Liver (tissue), 8 donors: ENCODE measurements at regions not wholly inside any gene's neighbourhood (a gene's known extent, or its start where the extent isn't known, plus 50 kb on each side); places are given as distances from the start of the nearest gene placed in this dataset.

ENCODE experiments used
- DNase-seq: peaks from one replicate; pipeline ENCODE4 v3.0.0-alpha.2; 2017; ENCODE audit warnings: low spot score
- H3K27ac ChIP-seq, 2 donors: one replicate each; pipeline ENCODE4 v1.7.0; 2013; ENCODE audit warnings: inconsistent platforms in 2 of 2, low read length in 2 of 2, control low read depth in 1 of 2, low read depth in 1 of 2, mild to moderate bottlenecking in 1 of 2
- H3K27me3 ChIP-seq, 4 donors: one replicate each; pipeline versions ENCODE4 v1.6.1 to v1.7.0; 2013; ENCODE audit warnings: low read length in 3 of 4, inconsistent platforms in 1 of 4, mild to moderate bottlenecking in 1 of 4, moderate library complexity in 1 of 4; ENCODE audit not compliant: control insufficient read depth in 4 of 4, insufficient read depth in 4 of 4
- H3K36me3 ChIP-seq, 4 donors: one replicate each; pipeline versions ENCODE4 v1.6.1 to v1.7.0; 2013; ENCODE audit warnings: low read length in 3 of 4, mild to moderate bottlenecking in 3 of 4, low read depth in 1 of 4, moderate library complexity in 1 of 4; ENCODE audit not compliant: control insufficient read depth in 4 of 4, insufficient read depth in 3 of 4
- H3K4me1 ChIP-seq, 4 donors: one replicate each; pipeline versions ENCODE4 v1.6.1 to v1.7.0; 2013; ENCODE audit warnings: low read length in 3 of 4, mild to moderate bottlenecking in 3 of 4, moderate library complexity in 1 of 4; ENCODE audit not compliant: control insufficient read depth in 4 of 4, insufficient read depth in 4 of 4
- H3K4me3 ChIP-seq, 3 donors: one replicate each; pipeline versions ENCODE4 v1.6.1 to v1.7.0; 2013; ENCODE audit warnings: low read length in 3 of 3, control low read depth in 1 of 3, low read depth in 1 of 3, mild to moderate bottlenecking in 1 of 3
- H3K9ac ChIP-seq, 2 donors: one replicate each; pipeline ENCODE4 v1.7.0; 2013; ENCODE audit warnings: low read length in 2 of 2, mild to moderate bottlenecking in 2 of 2, moderate library complexity in 2 of 2, control low read depth in 1 of 2, low read depth in 1 of 2
- H3K9me3 ChIP-seq, 4 donors: one replicate each; pipeline versions ENCODE4 v1.6.1 to v1.7.0; 2013; ENCODE audit warnings: low read length in 3 of 4; ENCODE audit not compliant: control insufficient read depth in 4 of 4
- EGR1 ChIP-seq, 2 donors: IDR thresholded peaks; 2 replicates each; pipeline ENCODE4 v1.6.1; 2016 to 2018; ENCODE audit warnings: antibody characterized with exemption in 2 of 2, low read depth in 2 of 2
- FOXA1 ChIP-seq: IDR thresholded peaks from 2 replicates; pipeline ENCODE4 v1.6.1; 2016; ENCODE audit warnings: antibody characterized with exemption
- GABPA ChIP-seq, 2 donors: IDR thresholded peaks in 1 of 2; conservative IDR thresholded peaks in 1 of 2; 2 replicates each; pipeline ENCODE4 v1.6.1; 2016; ENCODE audit warnings: antibody characterized with exemption in 2 of 2, mild to moderate bottlenecking in 1 of 2, moderate library complexity in 1 of 2
- HNF4A ChIP-seq, 2 donors: conservative IDR thresholded peaks; 2 replicates each; pipeline ENCODE4 v1.6.1; 2016; ENCODE audit warnings: antibody characterized with exemption in 2 of 2, mild to moderate bottlenecking in 2 of 2
- NR2F2 ChIP-seq: IDR thresholded peaks from 2 replicates; pipeline ENCODE4 v1.6.1; 2016; ENCODE audit warnings: antibody characterized with exemption
- RAD21 ChIP-seq, 2 donors: IDR thresholded peaks; 2 replicates each; pipeline ENCODE4 v1.6.1; 2016; ENCODE audit warnings: antibody characterized with exemption in 2 of 2, mild to moderate bottlenecking in 2 of 2
- SP1 ChIP-seq: IDR thresholded peaks from 2 replicates; pipeline ENCODE4 v1.6.1; 2018; ENCODE audit warnings: antibody characterized with exemption, mild to moderate bottlenecking
- YY1 ChIP-seq: IDR thresholded peaks from 2 replicates; pipeline ENCODE4 v1.6.1; 2016; ENCODE audit warnings: antibody characterized with exemption, mild to moderate bottlenecking
- WGBS: extraction: QIAGEN DNeasy Blood & Tissue Kit; methylation state at CpG from one replicate; pipeline ENCODE4 v1.1.7; 2013; 5-methylcytosine and 5-hydroxymethylcytosine counted together
- TF ChIP-seq, protein P1 (sequence below): fragments of 150-350 bp; IDR thresholded peaks from 2 replicates; pipeline ENCODE4 v1.5.1; 2017; ENCODE audit warnings: improper control_type of control experiment, low read depth, low read length; ENCODE audit not compliant: missing input control
- TF ChIP-seq, protein P2 (sequence below): IDR thresholded peaks from 2 replicates; pipeline ENCODE4 v1.6.1; 2016; ENCODE audit warnings: antibody characterized with exemption, mild to moderate bottlenecking
- donor health status: healthy.
- donor health status: healthy.
- donor health status: healthy.
- donor health status: healthy.
- donor health status: healthy.

DNA sequence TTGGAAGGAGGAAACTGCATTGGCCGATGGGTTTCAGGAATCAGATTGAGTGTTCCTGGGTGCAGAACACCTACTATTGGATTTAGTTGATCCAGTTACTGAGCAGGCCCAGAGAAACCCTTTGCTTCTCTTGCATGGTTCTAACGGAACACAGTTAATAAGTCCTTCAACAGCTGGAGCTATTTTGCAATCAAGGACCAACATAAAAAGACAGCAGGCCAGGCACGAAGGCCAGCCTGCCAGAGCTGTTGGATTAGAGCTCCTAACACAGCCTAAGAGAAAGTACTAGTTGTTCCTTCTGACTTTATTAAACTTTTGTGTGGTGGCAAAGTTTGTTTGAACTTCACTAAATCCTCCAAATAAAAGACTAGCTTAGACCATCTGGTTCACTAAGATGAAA, 148.0 kb upstream of the LMO4 start:
- TF ChIP-seq, protein P1, sequence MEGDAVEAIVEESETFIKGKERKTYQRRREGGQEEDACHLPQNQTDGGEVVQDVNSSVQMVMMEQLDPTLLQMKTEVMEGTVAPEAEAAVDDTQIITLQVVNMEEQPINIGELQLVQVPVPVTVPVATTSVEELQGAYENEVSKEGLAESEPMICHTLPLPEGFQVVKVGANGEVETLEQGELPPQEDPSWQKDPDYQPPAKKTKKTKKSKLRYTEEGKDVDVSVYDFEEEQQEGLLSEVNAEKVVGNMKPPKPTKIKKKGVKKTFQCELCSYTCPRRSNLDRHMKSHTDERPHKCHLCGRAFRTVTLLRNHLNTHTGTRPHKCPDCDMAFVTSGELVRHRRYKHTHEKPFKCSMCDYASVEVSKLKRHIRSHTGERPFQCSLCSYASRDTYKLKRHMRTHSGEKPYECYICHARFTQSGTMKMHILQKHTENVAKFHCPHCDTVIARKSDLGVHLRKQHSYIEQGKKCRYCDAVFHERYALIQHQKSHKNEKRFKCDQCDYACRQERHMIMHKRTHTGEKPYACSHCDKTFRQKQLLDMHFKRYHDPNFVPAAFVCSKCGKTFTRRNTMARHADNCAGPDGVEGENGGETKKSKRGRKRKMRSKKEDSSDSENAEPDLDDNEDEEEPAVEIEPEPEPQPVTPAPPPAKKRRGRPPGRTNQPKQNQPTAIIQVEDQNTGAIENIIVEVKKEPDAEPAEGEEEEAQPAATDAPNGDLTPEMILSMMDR = no peak
- TF ChIP-seq NR2F2 (no peak), SP1 (no peak), HNF4A (conservative IDR thresholded peaks at IDR 0.05) (no peak), GABPA (IDR thresholded peaks at IDR 0.05 in 1 of 2, conservative IDR thresholded peaks at IDR 0.05 in 1 of 2) (no peak), YY1 (no peak), RAD21 (IDR thresholded peaks at IDR 0.05) (no peak), EGR1 (IDR thresholded peaks at IDR 0.05; ENCODE audit: low read depth in 2 of 2) (no peak), FOXA1 (no peak)
- TF ChIP-seq, protein P2, sequence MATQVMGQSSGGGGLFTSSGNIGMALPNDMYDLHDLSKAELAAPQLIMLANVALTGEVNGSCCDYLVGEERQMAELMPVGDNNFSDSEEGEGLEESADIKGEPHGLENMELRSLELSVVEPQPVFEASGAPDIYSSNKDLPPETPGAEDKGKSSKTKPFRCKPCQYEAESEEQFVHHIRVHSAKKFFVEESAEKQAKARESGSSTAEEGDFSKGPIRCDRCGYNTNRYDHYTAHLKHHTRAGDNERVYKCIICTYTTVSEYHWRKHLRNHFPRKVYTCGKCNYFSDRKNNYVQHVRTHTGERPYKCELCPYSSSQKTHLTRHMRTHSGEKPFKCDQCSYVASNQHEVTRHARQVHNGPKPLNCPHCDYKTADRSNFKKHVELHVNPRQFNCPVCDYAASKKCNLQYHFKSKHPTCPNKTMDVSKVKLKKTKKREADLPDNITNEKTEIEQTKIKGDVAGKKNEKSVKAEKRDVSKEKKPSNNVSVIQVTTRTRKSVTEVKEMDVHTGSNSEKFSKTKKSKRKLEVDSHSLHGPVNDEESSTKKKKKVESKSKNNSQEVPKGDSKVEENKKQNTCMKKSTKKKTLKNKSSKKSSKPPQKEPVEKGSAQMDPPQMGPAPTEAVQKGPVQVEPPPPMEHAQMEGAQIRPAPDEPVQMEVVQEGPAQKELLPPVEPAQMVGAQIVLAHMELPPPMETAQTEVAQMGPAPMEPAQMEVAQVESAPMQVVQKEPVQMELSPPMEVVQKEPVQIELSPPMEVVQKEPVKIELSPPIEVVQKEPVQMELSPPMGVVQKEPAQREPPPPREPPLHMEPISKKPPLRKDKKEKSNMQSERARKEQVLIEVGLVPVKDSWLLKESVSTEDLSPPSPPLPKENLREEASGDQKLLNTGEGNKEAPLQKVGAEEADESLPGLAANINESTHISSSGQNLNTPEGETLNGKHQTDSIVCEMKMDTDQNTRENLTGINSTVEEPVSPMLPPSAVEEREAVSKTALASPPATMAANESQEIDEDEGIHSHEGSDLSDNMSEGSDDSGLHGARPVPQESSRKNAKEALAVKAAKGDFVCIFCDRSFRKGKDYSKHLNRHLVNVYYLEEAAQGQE = no peak
- 60% methylated on average over 3 of the region's 3 CpGs for WGBS
- H3K36me3 ChIP-seq = no peaks in the 10 kb centered on the region
- no peak overlapping the region for H3K4me3 ChIP-seq
- peaks cover 0 to 1% (median 0%) of the 10 kb centered on the region in 4 donors for H3K9me3 ChIP-seq
- no peak overlapping the region for H3K27ac ChIP-seq
- no peak overlapping the region for H3K9ac ChIP-seq
- peaks cover 0 to 9% (median 0%) of the 10 kb centered on the region in 4 donors for H3K27me3 ChIP-seq
- no peak for DNase-seq
- no peaks in the 10 kb centered on the region for H3K4me1 ChIP-seq

DNA sequence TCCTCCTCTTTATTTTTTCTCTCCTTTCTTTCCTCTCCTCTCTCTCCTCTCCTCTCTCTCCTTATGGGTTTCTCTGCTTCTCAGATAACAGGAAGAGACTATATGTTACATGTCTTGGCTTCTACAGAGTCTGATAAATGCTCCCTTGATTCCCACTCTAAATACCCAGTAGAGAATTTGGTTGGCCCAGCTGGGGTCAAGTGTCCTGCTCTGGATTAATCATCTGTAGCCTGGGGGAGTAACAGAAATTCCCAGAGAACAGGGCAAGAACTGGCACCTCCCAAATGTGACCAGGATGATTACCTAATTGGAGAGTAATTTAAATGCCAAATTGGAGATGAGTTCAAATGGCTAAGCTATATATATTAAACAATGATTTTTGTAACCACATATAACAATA, 146.1 kb upstream of the LMO4 start:
- peaks cover 0 to 1% (median 0%) of the 10 kb centered on the region in 4 donors for H3K9me3 ChIP-seq
- H3K27me3 ChIP-seq = peaks cover 0 to 9% (median 0%) of the 10 kb centered on the region in 4 donors
- no peaks in the 10 kb centered on the region for H3K4me1 ChIP-seq
- no peak overlapping the region for H3K27ac ChIP-seq
- DNase-seq = no peak
- H3K36me3 ChIP-seq = no peaks in the 10 kb centered on the region
- H3K9ac ChIP-seq = no peak overlapping the region
- no peak overlapping the region for H3K4me3 ChIP-seq
- TF ChIP-seq NR2F2 (no peak), SP1 (no peak)

DNA sequence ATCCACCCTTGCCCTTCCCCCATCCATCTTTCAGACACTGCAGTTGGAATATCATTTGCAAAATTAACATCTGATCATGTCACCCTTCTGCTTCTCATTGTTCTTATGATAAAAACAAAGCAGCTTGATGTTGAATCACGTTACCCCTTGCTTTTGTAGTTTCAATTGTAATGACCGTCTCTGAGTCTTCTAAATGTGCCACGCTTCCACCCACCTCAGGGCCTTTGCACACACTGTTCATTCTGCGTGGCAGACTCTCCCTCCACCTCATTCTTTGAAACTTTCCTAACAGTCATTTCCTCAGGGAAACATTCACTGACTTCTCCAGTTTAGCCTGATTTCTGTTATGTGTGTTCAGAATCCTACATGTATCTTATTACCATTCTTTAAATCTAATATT, 143.6 kb upstream of the LMO4 start:
- no peak for TF ChIP-seq RAD21 (IDR thresholded peaks at IDR 0.05)
- TF ChIP-seq SP1 = no peak
- whole genome bisulfite sequencing = 88% methylated on average over 4 of the region's 4 CpGs

More for the DNA sequence above, 143.6 kb upstream of the LMO4 start:
- Histone ChIP-seq H3K27me3 (peaks cover 0 to 6% (median 0%) of the 10 kb centered on the region in 4 donors), H3K4me3 (no peak overlapping the region), H3K9me3 (peaks cover 0 to 1% (median 0%) of the 10 kb centered on the region in 4 donors), H3K4me1 (no peaks in the 10 kb centered on the region), H3K9ac (no peak overlapping the region), H3K36me3 (no peaks in the 10 kb centered on the region), H3K27ac (no peak overlapping the region)
- DNase-seq = no peak
